Prostate gland (tissue), 2 donors: ENCODE measurements at regions not wholly inside any gene's neighbourhood (a gene's known extent, or its start where the extent isn't known, plus 50 kb on each side); places are given as distances from the start of the nearest gene placed in this dataset.

Experiments
- DNase-seq: peaks from one replicate; pipeline ENCODE4 v3.0.0-alpha.2; 2019; ENCODE audit warnings: low spot score
- H3K27ac ChIP-seq, 2 donors: fragments of 200-600 bp; sonication (generic); 2 replicates each; pipeline ENCODE4 v1.5.1; 2017 to 2019
- H3K27me3 ChIP-seq: fragments of 200-600 bp; sonication (generic); replicated peaks from 2 replicates; pipeline ENCODE4 v1.5.1; 2019; ENCODE audit not compliant: insufficient read depth
- H3K36me3 ChIP-seq, 2 donors: fragments of 200-600 bp; sonication (generic); 1 replicate in 1 of 2; 2 replicates in 1 of 2; pipeline versions ENCODE4 v1.5.1 to v1.8.1; 2017 to 2019
- H3K4me1 ChIP-seq: fragments of 200-600 bp; sonication (generic); replicated peaks from 2 replicates; pipeline ENCODE4 v1.5.1; 2019
- H3K4me3 ChIP-seq, 2 donors: fragments of 200-600 bp; sonication (generic); 2 replicates each; pipeline ENCODE4 v1.5.1; 2017 to 2019
- H3K9me3 ChIP-seq: fragments of 200-600 bp; sonication (generic); 2 replicates; pipeline ENCODE4 v1.5.1; 2017
- CTCF ChIP-seq, 4 experiments: fragments of 200-600 bp in 2 of 4; fragments of 450-650 bp in 2 of 4; sonication (generic) in 2 of 4; IDR thresholded peaks; 1 replicate in 3 of 4; 2 replicates in 1 of 4; pipeline ENCODE4 v1.5.1; 2016 to 2019; ENCODE audit warnings: antibody characterized with exemption in 4 of 4, mild to moderate bottlenecking in 2 of 4, moderate library complexity in 2 of 4
- POLR2A ChIP-seq: fragments of 450-650 bp; IDR thresholded peaks from one replicate; pipeline ENCODE4 v1.6.1; 2016; ENCODE audit warnings: antibody characterized with exemption, mild to moderate bottlenecking
- POLR2AphosphoS5 ChIP-seq: sonication (generic); formaldehyde crosslinking; IDR thresholded peaks from one replicate; pipeline ENCODE4 v1.6.1; 2017; ENCODE audit warnings: antibody characterized with exemption
- WGBS: methylation state at CpG from one replicate; pipeline ENCODE4 v1.1.5; 2018; 5-methylcytosine and 5-hydroxymethylcytosine counted together
- intact Hi-C: fragments of 100-400 bp; cut with DNase I; formaldehyde crosslinking; loops from one replicate; pipeline ENCODE4 v1.14.2; 2022

DNA sequence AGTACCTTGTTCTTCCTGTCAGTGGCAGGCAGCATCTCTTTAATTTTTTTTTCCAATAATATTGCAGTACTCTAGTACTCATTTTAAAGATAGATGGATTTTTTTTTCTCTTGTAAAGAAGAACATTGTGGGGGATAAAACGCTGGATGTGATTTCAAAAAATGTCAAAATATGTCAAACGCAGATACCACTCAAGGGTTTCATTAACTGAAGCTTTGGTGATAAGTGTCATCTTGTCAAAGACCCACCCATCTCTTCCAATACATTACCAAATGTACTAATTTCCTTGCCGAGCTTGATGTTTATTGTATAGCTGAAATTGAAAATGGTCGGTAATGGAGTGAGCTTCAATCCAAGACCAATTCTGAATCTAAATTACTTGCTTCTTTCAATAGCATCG, 332.4 kb upstream of the SOX2 start:
- WGBS: 85% methylated on average over 5 of the region's 5 CpGs
- H3K27me3 ChIP-seq: no peaks in the 10 kb centered on the region
- no peaks in the 10 kb centered on the region for H3K9me3 ChIP-seq
- no peaks in the 10 kb centered on the region for H3K4me1 ChIP-seq
- H3K4me3 ChIP-seq: no peak overlapping the region
- no peak for DNase-seq
- no peaks in the 10 kb centered on the region for H3K36me3 ChIP-seq
- no peak overlapping the region for H3K27ac ChIP-seq
- no peak for TF ChIP-seq POLR2AphosphoS5
- TF ChIP-seq CTCF (IDR thresholded peaks at IDR 0.05): no peak
- TF ChIP-seq POLR2A: no peak
- intact Hi-C loops: no loop called here

DNA sequence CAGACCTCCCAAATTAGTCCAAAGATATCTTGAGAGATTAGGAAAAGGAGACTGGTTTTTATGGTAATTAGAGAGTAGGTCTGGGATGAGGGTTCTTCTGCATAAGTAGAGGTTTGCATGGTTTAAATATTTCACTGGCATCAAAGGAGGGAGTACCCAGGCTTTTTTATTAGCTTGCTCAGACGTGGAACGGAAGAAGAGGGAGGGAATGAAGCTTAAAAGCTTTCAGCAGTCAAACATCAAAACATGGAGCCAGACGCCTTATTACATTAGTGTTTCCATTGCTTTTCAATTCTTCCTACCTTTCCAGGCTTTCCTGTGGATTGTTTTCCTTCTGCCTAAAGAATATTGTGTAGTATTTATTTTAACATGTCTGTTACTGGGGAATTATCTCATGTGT, 342.1 kb upstream of the SOX2 start:
- TF ChIP-seq CTCF (IDR thresholded peaks at IDR 0.05) (no peak), POLR2A (no peak), POLR2AphosphoS5 (no peak)
- intact Hi-C loops: no loop called here

GRCh38 chr3:181363231-181363630, 348.5 kb upstream of the SOX2 start:
- TF ChIP-seq POLR2AphosphoS5 (no peak), POLR2A (no peak), CTCF (IDR thresholded peaks at IDR 0.05) (no peak)
- Histone ChIP-seq H3K36me3 (no peaks in the 10 kb centered on the region), H3K9me3 (no peaks in the 10 kb centered on the region), H3K4me3 (no peak overlapping the region), H3K27ac (no peak overlapping the region), H3K4me1 (no peaks in the 10 kb centered on the region), H3K27me3 (no peaks in the 10 kb centered on the region)
- WGBS: 12% methylated on average over 1 of the region's 1 CpG
- intact Hi-C loops: no loop called here
- DNase-seq: no peak

More for the DNA sequence above, 342.1 kb upstream of the SOX2 start:
- Histone ChIP-seq H3K4me1 (no peaks in the 10 kb centered on the region), H3K36me3 (no peaks in the 10 kb centered on the region), H3K27ac (no peak overlapping the region), H3K27me3 (no peaks in the 10 kb centered on the region), H3K9me3 (no peaks in the 10 kb centered on the region), H3K4me3 (no peak overlapping the region)
- DNase-seq: no peak
- 9% methylated on average over 3 of the region's 3 CpGs for WGBS

DNA sequence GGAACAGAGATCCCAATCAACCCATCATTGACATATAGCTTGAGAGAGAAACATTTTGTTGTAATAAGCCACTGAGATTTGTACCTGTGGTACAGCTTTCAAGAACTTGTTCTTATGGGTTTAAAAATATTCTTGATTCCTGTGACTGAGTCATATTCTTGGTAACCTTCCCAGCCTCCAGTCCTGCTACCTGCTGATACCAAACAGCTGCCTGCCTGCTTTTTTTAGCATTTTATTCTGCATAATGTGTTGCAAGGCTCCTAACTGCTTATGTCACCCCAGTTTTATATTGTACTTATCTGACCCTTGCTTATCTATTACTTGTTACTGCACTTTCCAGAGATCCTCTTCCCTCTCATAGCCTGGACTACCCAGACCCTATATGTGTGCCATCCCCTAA, 349.3 kb upstream of the SOX2 start:
- no peaks in the 10 kb centered on the region for H3K36me3 ChIP-seq
- no peak for DNase-seq
- intact Hi-C loops: no loop called here

More for the DNA sequence above, 349.3 kb upstream of the SOX2 start:
- Histone ChIP-seq H3K4me1 (no peaks in the 10 kb centered on the region), H3K9me3 (no peaks in the 10 kb centered on the region), H3K4me3 (no peak overlapping the region), H3K27me3 (no peaks in the 10 kb centered on the region), H3K27ac (no peak overlapping the region)
- TF ChIP-seq POLR2A: no peak
- no peak for TF ChIP-seq POLR2AphosphoS5
- TF ChIP-seq CTCF (IDR thresholded peaks at IDR 0.05): no peak
